NCI-H1417 treated with DMSO at 0.1 percent for 48 hours (cell line): ENCODE measurements at regions not wholly inside any gene's neighbourhood (a gene's known extent, or its start where the extent isn't known, plus 50 kb on each side); places are given as distances from the start of the nearest gene placed in this dataset.

ENCODE experiments used
- DNase-seq: peaks from one replicate; lab custom pipeline; 2025; lab: John Stamatoyannopoulos, UW

DNA sequence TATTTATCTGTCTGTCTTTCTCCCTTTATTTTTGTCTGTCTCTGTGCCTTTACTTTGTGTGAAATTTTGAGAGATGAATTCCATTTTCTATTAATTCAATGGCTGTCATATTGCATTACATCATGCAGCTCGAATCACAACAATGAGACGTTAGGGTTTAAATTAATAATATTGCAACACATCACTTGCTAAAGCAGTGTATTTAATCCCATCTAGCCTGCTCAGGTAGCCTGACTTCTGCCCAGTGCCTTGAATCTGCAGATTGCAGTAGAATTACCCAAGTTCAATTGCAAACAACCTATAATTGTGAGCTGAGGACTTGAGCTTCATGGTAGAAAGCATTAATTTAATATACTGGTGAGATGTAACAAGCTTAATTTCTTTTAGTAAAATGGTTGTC lies 235.7 kb upstream of the TSHZ2 start:
- no peak for DNase-seq

DNA sequence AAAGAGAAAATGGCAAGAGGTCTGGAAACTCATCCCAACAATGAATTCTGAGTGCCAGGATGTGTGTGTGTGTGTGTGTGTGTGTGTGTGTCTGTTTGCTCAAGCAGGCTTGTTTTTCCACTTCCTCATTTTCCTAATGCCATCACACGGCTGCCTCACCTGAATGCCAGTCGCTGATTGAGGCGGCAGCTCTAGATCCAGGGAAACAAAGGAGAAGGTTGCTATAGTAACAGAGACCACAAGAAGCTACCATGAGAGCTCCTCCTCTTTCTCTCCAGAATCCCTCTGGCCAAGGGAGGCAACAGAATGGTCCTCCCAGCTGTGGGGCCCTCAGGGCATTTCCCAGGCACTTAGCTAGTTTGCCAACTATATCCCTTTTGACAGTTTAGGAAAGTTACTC lies 241.1 kb upstream of the TSHZ2 start:
- DNase-seq = no peak

DNA sequence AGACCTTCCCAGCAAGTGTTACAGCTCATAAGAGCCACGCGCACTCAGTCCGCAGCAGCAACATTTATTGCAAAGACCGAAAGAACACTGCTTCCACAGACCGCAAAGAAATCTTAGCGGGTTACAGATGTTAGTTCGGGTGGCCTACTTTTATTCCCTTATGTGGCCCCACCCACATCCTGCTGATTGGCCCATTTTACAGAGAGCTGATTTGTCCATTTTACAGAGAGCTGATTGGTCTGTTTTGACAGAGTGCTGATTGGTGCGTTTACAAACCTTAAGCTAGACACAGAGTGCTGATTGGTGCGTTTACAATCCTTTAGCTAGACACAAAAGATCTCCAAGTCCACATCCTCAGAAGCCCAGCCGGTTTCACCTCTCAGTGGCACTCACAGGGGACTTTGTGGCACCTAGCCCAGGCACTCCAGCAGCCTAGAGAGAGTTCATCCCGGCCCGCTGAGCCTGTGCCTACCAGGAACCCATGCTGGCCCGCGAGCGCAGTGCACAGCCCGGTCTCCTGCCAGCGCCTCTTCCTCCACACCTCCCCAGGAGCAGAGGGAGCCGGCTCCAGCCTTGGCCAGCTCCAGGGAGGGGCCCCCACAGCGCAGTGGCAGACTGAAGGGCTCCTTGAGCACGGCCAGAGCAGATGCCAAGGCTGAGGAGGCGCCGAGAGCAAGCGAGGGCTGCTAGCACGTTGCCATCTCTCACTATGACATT lies 244.3 kb upstream of the TSHZ2 start:
- DNase-seq = no peak

DNA sequence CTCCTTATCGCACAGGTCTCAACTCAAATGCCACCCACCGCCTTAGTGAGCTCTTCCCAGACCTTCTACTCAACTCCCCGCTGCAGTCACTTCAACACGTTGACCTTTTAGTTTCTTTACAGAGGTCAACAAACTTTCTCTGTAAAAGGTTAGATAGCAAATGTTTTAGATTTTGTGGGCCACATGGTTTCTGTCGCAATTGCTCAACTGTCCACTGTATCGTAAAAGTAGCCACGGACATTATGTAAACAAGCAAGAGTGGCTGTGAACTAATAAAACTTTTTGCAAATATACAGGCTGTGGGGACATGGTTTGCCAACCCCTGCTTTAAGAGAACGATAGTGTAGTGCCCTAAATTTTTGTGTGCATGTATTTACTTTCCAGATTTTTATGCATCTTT lies 247.6 kb upstream of the TSHZ2 start:
- no peak for DNase-seq

DNA sequence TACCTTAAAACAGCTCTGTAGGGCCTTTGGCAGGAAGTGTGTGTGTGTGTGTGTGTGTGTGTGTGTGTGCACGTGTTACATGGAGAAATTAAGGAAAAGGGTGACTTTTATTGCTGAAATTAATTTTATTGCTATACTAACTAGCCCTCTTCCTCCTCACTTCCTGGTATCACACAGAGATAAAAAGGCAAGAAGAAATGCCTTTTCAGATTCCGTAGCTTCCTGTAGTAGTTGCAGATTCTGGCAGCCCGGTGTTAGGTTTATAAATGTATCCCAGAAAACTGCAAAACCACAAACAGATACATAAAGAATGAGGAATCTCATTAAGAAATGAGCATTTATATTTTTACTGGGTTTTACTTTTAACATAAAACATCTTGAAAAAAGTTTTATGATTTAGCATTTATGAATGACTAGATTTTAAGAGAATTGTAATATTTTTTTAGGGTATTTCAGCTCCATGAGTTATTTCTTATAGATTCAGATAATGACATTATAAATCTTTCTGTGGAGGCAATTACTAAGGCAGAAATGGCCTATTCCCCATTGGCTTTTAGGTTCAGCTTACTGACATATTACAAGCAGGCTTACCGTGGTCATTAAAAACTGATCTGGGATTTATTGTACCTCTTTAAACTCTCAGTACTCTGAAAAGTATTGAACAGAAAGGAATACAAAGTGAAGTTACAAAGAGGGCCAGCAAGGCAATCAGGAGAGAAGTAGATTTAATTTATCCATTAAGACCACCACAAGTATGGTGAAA lies 249.1 kb upstream of the TSHZ2 start:
- DNase-seq = no peak

DNA sequence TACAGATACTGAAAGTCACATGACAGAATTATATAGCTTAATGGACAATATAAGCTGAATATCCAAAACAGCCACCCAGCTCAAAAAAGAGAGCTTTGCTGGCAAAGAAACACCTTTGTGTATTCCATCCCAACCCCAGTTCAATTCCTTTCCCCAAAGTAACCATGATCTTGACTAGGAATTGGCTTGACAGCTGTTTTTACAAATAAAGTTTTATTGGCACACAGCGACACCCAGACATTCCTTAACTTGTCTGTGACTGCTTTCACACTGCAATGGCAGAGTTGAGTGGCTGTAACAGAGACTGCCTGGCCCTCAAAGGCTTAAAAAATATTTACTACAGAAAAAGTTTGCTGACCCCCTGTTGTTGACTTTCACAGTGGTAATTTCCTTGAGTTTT lies 264.0 kb upstream of the TSHZ2 start:
- no peak for DNase-seq

DNA sequence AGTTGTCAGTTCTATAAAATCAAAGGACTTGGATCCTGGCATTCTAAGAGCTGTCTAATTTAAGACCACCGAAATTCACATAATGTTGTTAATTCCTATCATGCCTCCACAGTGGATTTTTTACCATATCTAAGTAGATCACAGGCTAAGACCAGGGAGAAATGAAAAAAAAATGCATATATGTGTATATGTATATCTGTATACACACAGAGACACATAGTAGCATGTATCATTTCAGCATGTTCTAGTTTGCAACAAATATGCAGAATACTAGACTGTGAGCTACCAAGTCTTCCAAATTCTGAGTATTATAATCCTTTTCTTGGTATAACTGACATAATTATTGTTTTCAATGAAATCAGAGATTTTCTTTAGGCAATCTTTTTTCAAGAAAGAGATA lies 267.6 kb upstream of the TSHZ2 start:
- no peak for DNase-seq

DNA sequence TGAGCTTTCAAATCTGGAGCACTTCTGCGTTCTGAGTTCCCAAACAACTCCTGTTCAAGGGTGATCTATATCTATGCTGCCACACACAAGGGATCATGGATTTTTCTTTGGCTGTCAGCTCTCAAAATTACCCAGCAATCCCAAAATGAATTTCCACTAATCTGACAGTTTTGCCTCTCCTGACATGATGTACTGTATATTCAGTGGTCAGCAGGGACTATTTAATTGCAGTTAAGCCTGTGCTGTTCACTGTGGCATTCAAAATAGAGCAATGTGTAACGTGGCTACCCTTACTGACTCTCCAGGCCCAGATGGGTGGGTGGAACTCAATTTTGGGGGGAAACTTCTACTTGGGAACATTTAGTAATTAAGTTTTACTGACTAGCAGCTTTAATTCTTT lies 283.8 kb upstream of the TSHZ2 start:
- DNase-seq = no peak

DNA sequence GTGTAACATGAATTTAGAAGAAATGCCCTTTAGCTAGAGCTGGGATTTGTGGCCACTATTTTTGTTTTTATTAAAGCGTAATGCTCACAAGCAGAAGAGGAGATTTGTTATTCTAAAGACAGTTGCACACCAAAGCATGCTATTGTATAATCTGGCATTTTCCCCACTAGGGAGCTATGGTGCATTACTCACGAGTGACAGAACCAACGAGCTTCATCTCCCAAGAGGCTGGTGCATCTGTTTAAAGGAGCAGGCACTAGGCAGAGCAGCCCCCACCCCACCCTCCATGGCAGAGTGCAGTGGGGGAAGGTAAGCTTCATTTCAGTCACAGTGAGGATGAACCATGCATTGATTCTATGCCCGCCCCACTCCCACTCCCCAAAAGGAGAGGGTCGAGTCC lies 287.3 kb upstream of the TSHZ2 start:
- DNase-seq = no peak

DNA sequence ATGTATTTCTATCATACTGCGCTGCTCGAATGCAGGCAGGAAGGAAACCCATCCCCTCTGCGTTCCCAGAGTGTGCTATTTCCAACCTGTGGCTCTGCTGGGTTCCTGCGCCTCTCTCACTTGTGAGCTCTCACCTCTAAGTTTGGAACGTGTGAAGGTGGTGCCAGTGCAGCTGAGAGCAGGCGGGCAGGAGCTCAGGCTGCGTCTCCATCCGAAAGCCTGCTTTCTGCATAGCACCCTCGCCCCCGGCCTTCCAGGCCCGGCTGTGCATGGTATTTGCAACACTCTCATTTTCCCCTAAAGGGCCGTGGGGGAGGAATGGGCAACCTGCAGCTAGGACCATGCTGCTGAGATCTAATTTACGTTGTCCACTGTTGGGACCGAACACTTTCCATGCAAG lies 288.0 kb upstream of the TSHZ2 start:
- no peak for DNase-seq

DNA sequence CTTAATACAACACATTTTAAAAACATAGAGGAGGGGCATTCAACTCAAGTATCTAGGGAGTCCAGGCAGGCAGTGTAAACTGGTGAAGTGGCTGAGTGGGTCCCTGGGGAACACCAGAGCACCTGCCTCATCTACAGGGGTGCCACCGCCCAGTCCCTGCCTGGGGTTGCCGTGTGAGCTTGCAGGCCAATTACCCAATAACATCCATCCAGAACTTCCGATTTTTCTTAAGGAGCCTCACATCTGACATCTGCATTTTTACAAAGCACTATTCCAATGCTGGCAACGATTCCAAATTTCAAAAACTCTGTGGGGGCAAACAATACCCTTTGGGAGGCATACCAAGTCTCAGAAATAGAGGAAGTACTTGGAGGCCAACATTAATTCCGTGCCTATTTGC lies 288.4 kb upstream of the TSHZ2 start:
- no peak for DNase-seq

DNA sequence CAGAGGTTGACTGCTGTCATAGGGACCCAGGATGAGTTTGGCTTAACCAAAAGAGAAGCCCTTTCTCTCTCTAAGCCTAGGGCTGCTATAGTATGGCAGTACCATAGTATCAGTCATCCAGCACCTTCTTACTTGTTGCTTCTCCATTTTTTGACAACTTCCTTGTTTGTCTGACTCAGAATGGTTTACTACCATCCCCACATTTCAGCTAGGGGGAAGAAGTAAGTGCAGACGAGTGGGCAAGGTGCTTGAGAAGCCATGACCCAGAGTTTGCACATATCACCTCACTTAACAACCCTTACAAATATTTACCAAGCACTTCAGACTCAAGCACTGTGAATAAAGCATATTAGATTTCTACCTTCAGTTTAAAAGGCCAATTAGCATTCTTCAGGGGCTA lies 289.9 kb upstream of the TSHZ2 start:
- DNase-seq = no peak

DNA sequence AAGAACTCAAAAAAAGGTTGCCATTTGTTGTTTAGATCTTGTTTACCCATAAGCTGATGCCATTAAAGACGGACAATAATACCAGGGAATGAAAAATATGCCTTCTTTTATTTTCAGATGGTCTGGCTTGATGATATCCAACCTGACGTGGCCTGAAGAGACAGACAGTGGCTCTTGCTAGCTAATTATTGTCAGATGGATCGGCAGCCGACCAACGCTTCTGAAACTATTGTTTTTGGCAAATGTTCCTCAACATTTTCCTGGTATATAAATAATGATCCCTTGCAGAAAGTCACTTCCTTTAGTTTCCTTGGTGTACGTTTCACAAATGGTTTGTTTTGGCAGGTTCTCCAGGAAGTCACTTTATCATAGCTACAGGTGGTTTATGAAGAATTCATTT lies 290.9 kb upstream of the TSHZ2 start:
- DNase-seq = no peak

DNA sequence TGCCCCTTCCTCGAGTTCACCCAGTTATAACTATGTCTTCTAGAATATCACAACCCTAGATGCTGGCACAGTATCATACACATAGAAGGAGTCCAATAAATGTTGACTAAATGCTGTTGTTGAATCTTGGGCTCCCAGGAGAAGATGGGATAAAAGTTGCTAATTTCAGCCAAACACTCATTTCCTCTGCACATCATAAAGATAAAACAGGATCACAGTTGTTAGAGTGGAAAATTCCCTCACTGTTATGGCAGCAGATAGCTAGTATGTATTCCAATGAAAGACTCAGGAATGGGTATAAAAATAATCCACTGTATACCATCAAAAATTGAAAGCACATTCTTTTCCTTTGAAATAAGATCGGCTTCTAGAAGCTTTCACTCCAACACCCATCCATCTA lies 294.9 kb upstream of the TSHZ2 start:
- DNase-seq = no peak

DNA sequence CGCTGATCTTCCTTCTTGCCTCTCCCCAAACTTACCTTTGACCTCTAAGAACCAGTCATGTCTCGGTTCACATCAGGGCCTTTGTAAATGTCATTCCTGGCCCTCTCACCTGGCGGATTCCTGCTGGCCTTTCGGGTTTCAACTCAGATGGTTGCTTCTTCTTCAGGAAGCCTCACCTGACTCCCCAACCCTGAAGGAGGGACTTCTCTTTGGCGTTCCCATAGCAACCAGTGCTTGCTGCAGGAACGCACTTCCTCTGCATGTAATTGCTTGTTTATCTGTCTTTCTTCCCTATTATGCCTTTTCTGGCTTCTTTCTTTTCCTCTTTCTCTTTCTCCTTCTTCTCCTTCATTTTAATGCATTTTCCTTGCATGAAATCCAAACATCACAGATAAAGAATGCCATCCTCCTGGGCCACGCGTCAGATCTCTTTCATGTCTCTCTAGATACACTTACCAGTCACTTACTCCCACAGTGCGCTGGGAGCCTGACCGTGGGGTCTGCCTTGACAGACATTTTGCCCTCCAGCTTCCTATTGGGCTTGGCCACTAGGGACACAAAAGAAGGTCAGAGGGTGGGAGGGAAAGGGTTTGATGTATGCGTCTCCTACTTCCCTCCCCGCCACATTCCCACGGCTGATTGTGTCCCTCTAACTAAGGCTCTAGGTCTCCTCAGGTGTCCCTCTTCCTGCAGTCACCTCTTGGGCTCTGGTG lies 295.7 kb upstream of the TSHZ2 start:
- no peak for DNase-seq

DNA sequence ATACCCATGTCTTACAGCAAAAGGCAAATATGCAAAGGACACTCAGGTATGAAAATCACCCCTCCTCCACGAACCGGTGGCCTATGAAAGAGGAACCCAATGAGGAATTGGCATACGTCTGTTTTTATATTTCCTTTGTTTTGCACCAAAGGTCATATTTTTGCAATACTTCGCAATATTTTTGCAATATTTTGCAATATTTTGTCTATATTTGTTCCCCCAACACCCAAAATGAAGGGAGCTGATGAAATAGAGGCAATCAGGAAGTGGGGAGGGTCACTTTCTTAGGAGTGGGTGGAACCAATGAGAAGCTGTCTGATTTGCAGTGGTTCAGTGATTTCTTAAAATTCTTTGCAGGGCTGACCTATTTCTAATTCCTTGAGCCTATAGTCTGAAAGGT lies 296.8 kb upstream of the TSHZ2 start:
- no peak for DNase-seq

DNA sequence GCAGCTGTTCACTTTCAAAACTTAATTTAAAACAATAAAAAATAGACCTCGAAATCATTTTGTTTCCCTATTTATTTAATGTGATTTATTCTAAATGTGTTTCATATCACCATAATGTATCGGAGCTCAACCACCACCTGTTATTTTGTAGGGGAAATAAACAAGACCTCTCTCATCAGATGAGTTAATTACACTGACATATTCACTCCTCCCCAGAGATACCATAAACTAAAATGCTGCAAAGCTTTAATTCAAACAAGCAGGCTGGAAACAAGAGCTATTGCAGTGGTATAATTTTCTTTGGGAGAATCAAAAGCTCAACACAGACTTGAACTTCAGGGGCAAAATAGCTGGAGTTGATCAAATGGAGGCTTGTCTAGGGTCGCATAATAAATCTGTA lies 303.5 kb upstream of the TSHZ2 start:
- DNase-seq = no peak

DNA sequence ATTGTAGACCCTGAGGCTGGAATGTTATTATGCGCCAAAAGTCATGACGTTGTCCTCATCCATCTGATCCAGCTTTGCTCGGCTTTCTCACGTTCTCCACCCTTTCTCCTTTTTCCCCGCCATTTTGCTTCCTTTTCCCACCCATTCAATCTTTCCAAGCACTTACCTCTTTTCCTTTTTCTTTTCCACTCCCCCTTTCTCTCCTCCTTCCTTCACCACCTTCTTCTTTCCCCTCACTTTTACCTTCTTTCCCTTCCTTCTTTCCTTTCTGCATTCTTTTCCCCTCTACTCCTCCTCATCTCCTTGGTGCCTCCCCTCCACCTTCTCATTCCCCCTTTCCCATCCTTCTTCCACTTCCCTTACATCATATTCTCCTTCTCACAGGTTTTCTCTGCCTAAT lies 304.8 kb upstream of the TSHZ2 start:
- DNase-seq = no peak

DNA sequence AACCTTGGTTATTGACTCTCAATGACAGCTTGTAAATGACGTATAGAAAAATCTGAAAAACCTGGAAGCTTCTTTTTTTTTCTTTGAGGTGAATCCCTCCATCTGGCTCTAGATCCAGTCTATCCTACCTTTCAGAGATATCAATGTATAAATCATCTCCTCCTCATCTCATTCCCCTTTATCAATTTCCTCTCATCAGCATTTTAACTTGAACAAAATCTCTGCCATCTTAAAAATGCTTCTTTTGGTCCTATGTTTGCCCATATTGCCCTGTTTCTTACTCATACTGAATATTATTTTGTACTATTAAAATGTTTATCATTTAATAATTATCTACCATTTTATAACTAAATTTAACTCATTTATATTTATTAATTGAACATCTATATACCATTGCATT lies 306.7 kb upstream of the TSHZ2 start:
- no peak for DNase-seq

DNA sequence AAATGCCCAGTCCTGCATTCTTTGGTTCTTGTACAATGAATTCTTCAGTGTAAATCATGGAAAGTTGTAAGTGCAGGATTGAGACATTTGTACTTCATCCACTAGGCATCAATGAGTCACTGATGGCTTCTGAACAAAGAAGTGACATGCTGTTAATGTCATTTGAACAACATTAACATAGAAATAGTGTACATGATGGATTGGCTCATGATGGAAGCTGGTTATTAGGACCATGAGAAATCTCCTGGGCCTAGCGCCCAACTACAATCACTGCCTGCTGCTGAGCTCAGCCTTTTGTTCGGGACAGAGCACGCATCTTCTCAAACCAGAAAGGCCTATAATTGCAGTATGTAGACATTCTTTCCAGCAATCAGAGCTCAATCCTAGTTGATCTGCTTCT lies 316.8 kb upstream of the TSHZ2 start:
- no peak for DNase-seq

DNA sequence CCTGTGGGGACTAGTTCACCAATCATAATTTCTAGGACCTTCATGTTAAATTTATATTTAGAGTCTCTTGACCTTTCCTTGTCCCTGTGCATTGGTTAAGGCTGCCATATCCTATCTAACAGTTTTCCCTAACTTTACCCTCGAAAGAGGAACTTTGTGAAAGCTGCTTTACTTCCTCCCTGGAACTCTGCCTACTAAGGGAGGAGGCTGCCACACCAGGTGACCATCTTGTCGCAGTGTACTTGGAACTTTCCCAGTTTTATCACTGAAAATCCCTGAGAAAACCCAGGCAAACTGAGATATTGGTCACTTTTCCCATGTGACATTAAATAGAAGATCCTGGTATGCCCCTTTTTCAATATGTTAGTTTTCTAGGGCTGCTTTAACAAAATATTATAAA lies 317.6 kb upstream of the TSHZ2 start:
- DNase-seq = no peak

DNA sequence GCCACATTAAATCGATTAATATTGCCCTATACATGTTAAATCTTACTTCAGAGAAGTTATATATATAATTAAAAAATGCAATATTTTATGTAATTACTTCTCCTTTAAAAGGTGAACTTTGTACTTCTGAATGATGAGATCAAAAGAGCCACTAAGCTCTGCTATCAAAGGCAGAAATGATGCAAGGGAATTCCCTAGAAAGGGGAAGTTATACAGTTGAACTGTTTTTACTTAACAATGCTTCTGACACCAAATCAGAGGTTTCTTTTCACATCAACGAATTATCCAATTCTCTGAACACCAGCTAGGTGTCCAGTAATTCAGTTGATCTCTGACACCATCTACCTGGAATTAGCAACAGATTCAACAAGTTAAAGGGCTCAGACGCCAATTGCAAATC lies 319.9 kb upstream of the TSHZ2 start:
- no peak for DNase-seq

DNA sequence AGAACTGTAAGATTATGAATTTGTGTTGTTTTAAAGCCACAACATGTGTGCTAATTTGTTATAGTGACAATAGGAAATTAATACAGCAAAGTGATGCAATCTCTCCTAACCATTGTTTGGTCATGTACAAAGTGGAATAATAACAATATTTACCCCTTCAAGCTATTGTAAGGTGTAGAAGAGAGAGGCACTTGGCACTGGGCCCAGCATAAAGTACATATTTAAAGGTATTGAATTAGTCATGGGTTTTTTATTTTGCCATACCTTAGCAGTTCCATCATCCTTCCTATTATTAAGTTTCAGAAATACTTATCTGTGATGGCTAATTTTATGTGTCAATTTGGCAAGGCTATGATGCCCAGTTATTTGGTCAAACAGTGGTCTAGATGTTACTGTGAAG lies 322.4 kb upstream of the TSHZ2 start:
- peak; percentile 34 for DNase-seq
